ENCODE measurements at regions not wholly inside any gene's neighbourhood (a gene's known extent, or its start where the extent isn't known, plus 50 kb on each side); places are given as distances from the start of the nearest gene placed in this dataset.

DNA sequence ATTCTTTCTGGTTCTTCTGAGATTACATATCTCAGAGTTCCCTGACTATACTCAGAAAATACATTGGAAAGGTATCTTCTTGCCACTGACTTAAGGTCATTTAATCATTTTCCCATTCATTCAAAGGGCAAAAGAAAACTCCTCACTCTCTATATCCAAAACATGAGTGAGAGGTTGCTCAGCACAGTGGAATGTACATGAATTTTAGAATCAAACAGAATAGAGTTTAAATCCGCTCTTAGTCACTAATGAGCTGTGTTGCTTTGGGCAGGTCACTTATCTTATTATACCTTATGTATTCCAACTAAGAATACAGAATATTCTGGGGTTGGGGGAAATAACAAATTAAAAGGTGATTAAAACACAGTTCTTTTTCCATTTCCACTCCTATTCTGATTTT lies 452.6 kb upstream of the KLF12 start:
- TF ChIP-seq, protein P1, sequence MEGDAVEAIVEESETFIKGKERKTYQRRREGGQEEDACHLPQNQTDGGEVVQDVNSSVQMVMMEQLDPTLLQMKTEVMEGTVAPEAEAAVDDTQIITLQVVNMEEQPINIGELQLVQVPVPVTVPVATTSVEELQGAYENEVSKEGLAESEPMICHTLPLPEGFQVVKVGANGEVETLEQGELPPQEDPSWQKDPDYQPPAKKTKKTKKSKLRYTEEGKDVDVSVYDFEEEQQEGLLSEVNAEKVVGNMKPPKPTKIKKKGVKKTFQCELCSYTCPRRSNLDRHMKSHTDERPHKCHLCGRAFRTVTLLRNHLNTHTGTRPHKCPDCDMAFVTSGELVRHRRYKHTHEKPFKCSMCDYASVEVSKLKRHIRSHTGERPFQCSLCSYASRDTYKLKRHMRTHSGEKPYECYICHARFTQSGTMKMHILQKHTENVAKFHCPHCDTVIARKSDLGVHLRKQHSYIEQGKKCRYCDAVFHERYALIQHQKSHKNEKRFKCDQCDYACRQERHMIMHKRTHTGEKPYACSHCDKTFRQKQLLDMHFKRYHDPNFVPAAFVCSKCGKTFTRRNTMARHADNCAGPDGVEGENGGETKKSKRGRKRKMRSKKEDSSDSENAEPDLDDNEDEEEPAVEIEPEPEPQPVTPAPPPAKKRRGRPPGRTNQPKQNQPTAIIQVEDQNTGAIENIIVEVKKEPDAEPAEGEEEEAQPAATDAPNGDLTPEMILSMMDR (IDR thresholded peaks at IDR 0.05) = no peak
- TF ChIP-seq, protein P2, sequence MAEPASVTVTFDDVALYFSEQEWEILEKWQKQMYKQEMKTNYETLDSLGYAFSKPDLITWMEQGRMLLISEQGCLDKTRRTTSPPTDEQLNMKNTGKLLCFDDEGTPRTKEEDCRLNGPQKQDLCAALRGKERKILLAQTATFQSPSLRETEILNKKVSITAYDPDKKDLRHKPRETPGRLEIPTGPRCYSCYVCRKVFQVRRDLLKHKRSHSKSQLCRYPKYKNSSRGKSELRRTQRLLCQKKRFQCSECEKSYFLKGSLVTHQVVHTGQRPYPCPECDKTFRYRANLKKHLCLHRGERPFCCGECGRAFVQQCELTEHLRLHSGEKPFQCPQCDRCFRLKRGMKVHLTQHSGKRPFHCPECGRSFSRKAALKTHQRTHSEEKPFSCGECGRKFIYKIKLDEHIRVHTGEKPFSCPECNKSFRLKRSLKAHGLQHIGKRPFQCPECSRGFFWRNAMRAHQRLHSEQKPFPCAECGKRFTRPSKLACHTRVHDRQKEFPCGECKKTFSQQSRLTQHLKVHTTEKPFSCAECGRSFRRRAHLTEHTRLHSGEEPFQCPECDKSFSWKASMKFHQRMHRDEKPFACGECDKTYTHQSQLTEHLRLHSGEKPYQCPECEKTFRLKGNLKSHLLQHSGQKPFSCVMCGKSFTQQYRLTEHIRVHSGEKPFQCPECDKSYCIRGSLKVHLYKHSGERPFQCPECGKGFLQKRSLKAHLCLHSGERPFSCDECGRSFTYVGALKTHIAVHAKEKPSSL (CRISPR knock-in tag; conservative IDR thresholded peaks at IDR 0.05) = no peak
- TF ChIP-seq FOXP1 (CRISPR knock-in tag; IDR thresholded peaks at IDR 0.05; ENCODE audit: borderline replicate concordance) = no peak
- TF ChIP-seq KAT7 (CRISPR knock-in tag; IDR thresholded peaks at IDR 0.05; ENCODE audit: borderline replicate concordance) = no peak
- TF ChIP-seq, protein P3, sequence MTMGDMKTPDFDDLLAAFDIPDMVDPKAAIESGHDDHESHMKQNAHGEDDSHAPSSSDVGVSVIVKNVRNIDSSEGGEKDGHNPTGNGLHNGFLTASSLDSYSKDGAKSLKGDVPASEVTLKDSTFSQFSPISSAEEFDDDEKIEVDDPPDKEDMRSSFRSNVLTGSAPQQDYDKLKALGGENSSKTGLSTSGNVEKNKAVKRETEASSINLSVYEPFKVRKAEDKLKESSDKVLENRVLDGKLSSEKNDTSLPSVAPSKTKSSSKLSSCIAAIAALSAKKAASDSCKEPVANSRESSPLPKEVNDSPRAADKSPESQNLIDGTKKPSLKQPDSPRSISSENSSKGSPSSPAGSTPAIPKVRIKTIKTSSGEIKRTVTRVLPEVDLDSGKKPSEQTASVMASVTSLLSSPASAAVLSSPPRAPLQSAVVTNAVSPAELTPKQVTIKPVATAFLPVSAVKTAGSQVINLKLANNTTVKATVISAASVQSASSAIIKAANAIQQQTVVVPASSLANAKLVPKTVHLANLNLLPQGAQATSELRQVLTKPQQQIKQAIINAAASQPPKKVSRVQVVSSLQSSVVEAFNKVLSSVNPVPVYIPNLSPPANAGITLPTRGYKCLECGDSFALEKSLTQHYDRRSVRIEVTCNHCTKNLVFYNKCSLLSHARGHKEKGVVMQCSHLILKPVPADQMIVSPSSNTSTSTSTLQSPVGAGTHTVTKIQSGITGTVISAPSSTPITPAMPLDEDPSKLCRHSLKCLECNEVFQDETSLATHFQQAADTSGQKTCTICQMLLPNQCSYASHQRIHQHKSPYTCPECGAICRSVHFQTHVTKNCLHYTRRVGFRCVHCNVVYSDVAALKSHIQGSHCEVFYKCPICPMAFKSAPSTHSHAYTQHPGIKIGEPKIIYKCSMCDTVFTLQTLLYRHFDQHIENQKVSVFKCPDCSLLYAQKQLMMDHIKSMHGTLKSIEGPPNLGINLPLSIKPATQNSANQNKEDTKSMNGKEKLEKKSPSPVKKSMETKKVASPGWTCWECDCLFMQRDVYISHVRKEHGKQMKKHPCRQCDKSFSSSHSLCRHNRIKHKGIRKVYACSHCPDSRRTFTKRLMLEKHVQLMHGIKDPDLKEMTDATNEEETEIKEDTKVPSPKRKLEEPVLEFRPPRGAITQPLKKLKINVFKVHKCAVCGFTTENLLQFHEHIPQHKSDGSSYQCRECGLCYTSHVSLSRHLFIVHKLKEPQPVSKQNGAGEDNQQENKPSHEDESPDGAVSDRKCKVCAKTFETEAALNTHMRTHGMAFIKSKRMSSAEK (CRISPR knock-in tag; IDR thresholded peaks at IDR 0.05; ENCODE audit: borderline replicate concordance) = no peak
- TF ChIP-seq, protein P4, sequence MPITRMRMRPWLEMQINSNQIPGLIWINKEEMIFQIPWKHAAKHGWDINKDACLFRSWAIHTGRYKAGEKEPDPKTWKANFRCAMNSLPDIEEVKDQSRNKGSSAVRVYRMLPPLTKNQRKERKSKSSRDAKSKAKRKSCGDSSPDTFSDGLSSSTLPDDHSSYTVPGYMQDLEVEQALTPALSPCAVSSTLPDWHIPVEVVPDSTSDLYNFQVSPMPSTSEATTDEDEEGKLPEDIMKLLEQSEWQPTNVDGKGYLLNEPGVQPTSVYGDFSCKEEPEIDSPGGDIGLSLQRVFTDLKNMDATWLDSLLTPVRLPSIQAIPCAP (CRISPR knock-in tag; IDR thresholded peaks at IDR 0.05) = no peak
- no peak for TF ChIP-seq ZNF317 (CRISPR knock-in tag; IDR thresholded peaks at IDR 0.05; ENCODE audit: borderline replicate concordance, low read depth)
- TF ChIP-seq, protein P5, sequence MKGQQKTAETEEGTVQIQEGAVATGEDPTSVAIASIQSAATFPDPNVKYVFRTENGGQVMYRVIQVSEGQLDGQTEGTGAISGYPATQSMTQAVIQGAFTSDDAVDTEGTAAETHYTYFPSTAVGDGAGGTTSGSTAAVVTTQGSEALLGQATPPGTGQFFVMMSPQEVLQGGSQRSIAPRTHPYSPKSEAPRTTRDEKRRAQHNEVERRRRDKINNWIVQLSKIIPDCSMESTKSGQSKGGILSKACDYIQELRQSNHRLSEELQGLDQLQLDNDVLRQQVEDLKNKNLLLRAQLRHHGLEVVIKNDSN (CRISPR knock-in tag; IDR thresholded peaks at IDR 0.05) = no peak
- TF ChIP-seq TEAD1 (CRISPR knock-in tag; IDR thresholded peaks at IDR 0.05) = no peak
- TF ChIP-seq, protein P6, sequence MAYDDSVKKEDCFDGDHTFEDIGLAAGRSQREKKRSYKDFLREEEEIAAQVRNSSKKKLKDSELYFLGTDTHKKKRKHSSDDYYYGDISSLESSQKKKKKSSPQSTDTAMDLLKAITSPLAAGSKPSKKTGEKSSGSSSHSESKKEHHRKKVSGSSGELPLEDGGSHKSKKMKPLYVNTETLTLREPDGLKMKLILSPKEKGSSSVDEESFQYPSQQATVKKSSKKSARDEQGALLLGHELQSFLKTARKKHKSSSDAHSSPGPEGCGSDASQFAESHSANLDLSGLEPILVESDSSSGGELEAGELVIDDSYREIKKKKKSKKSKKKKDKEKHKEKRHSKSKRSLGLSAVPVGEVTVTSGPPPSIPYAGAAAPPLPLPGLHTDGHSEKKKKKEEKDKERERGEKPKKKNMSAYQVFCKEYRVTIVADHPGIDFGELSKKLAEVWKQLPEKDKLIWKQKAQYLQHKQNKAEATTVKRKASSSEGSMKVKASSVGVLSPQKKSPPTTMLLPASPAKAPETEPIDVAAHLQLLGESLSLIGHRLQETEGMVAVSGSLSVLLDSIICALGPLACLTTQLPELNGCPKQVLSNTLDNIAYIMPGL (CRISPR knock-in tag; IDR thresholded peaks at IDR 0.05) = no peak
- TF ChIP-seq, protein P7, sequence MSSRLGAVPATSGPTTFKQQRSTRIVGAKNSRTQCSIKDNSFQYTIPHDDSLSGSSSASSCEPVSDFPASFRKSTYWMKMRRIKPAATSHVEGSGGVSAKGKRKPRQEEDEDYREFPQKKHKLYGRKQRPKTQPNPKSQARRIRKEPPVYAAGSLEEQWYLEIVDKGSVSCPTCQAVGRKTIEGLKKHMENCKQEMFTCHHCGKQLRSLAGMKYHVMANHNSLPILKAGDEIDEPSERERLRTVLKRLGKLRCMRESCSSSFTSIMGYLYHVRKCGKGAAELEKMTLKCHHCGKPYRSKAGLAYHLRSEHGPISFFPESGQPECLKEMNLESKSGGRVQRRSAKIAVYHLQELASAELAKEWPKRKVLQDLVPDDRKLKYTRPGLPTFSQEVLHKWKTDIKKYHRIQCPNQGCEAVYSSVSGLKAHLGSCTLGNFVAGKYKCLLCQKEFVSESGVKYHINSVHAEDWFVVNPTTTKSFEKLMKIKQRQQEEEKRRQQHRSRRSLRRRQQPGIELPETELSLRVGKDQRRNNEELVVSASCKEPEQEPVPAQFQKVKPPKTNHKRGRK (CRISPR knock-in tag; IDR thresholded peaks at IDR 0.05; ENCODE audit: borderline replicate concordance) = no peak
- TF ChIP-seq, protein P8, sequence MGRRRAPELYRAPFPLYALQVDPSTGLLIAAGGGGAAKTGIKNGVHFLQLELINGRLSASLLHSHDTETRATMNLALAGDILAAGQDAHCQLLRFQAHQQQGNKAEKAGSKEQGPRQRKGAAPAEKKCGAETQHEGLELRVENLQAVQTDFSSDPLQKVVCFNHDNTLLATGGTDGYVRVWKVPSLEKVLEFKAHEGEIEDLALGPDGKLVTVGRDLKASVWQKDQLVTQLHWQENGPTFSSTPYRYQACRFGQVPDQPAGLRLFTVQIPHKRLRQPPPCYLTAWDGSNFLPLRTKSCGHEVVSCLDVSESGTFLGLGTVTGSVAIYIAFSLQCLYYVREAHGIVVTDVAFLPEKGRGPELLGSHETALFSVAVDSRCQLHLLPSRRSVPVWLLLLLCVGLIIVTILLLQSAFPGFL (CRISPR knock-in tag; IDR thresholded peaks at IDR 0.05; ENCODE audit: borderline replicate concordance) = no peak

Data from WTC11 (cell line).